HCT116 (cell line): ENCODE measurements at regions not wholly inside any gene's neighbourhood (a gene's known extent, or its start where the extent isn't known, plus 50 kb on each side); places are given as distances from the start of the nearest gene placed in this dataset.

Experiments
- ATAC-seq: fragments of 200-7000 bp; cut with Tn5 transposase; 2 replicates; pipeline ENCODE4 v1.9.1; 2020; ENCODE audit warnings: mild to moderate bottlenecking, moderate library complexity
- BruUV-seq: library from RNA; stranded (reverse); fragments of 400-500 nt; replicated peaks from 2 replicates; lab custom pipeline; 2021; lab: Mats Ljungman, UMichigan
- CTCF ChIA-PET: fragments of 300-600 bp; sonication (Branson Sonifier 250); formaldehyde crosslinking; loops from one replicate; lab custom pipeline; 2021; ENCODE audit warnings: antibody characterized with exemption; lab: Charles Lee
- POLR2A ChIA-PET: fragments of 300-600, 350-600 bp; sonication (Branson Sonifier 250); formaldehyde crosslinking; loops from one replicate; lab custom pipeline; 2021; ENCODE audit warnings: antibody characterized with exemption; lab: Charles Lee
- RAD21 ChIA-PET, 2 experiments: fragments of 300-600 bp; sonication (Branson Sonifier 250); formaldehyde crosslinking; loops; one replicate each; lab custom pipeline; 2023; ENCODE audit warnings: low total read pairs in 2 of 2; ENCODE audit not compliant: uncharacterized antibody in 2 of 2, unreplicated experiment in 2 of 2, low non-redundant PET in 1 of 2; lab: Charles Lee
- DNase-seq: peaks from one replicate; pipeline ENCODE4 v3.0.0-alpha.2; 2010; ENCODE audit warnings: low read depth, low spot score
- H2AFZ ChIP-seq: fragments of 200-600 bp; shearing (Covaris generic), sonication (generic); 2 replicates; pipeline ENCODE4 v1.6.1; 2017; ENCODE audit warnings: low read depth, mixed run types, mixed read lengths, antibody characterized with exemption, low read length; ENCODE audit not compliant: poor library complexity, severe bottlenecking
- H3K27ac ChIP-seq: 2 replicates; pipeline ENCODE4 v1.5.1; 2012; ENCODE audit warnings: low read depth, low read length
- H3K27me3 ChIP-seq: fragments of 200-600 bp; sonication (generic); 2 replicates; pipeline ENCODE4 v1.6.1; 2016; ENCODE audit warnings: mixed run types, low read length, mixed read lengths; ENCODE audit not compliant: insufficient read depth
- H3K36me3 ChIP-seq, 2 experiments: fragments of 200-500 bp in 1 of 2; fragments of 200-600 bp in 1 of 2; sonication (Bioruptor generic) in 1 of 2; sonication (generic) in 1 of 2; 2 replicates each; pipeline versions ENCODE4 v1.5.1 to v1.6.1; 2014 to 2016; ENCODE audit warnings: low read length in 2 of 2, inconsistent platforms in 1 of 2, mixed read lengths in 1 of 2, mixed run types in 1 of 2; ENCODE audit not compliant: insufficient read depth in 2 of 2, control insufficient read depth in 1 of 2
- H3K4me1 ChIP-seq, 2 experiments: fragments of 200-600 bp in 1 of 2; sonication (generic) in 1 of 2; 2 replicates each; pipeline versions ENCODE4 v1.5.1 to v1.6.1; 2012 to 2017; ENCODE audit warnings: low read length in 2 of 2, inconsistent platforms in 1 of 2, mild to moderate bottlenecking in 1 of 2, mixed read lengths in 1 of 2, mixed run types in 1 of 2, moderate library complexity in 1 of 2; ENCODE audit not compliant: insufficient read depth in 2 of 2, control insufficient read depth in 1 of 2
- H3K4me2 ChIP-seq: fragments of 200-600 bp; sonication (generic); 2 replicates; pipeline ENCODE4 v1.6.1; 2017; ENCODE audit warnings: mixed run types, low read length, mixed read lengths
- H3K4me3 ChIP-seq, 2 experiments: fragments of 200-600 bp in 1 of 2; sonication (generic) in 1 of 2; replicated peaks in 1 of 2; 2 replicates each; pipeline ENCODE4 v1.5.1; 2011 to 2016; ENCODE audit warnings: low read length in 2 of 2, control low read depth in 1 of 2, low read depth in 1 of 2, mild to moderate bottlenecking in 1 of 2, mixed read lengths in 1 of 2, mixed run types in 1 of 2
- H3K79me2 ChIP-seq: fragments of 200-600 bp; sonication (generic); 2 replicates; pipeline ENCODE4 v1.6.1; 2017; ENCODE audit warnings: mild to moderate bottlenecking, mixed run types, low read length, moderate library complexity, mixed read lengths; ENCODE audit not compliant: insufficient read depth
- H3K9ac ChIP-seq: fragments of 200-600 bp; sonication (generic); 2 replicates; pipeline ENCODE4 v1.6.1; 2016; ENCODE audit warnings: low read length, mixed read lengths
- H3K9me2 ChIP-seq: fragments of 200-600 bp; sonication (generic), shearing (Covaris generic); 2 replicates; pipeline ENCODE4 v1.6.1; 2017; ENCODE audit warnings: mixed run types, mild to moderate bottlenecking, moderate library complexity; ENCODE audit not compliant: insufficient read depth
- H3K9me3 ChIP-seq, 2 experiments: fragments of 200-500 bp in 1 of 2; fragments of 200-600 bp in 1 of 2; sonication (Bioruptor generic) in 1 of 2; sonication (generic) in 1 of 2; 2 replicates each; pipeline ENCODE4 v1.6.1; 2014 to 2017; ENCODE audit warnings: low read length in 2 of 2, mixed read lengths in 2 of 2, inconsistent platforms in 1 of 2, low read depth in 1 of 2, mild to moderate bottlenecking in 1 of 2, mixed run types in 1 of 2, moderate library complexity in 1 of 2; ENCODE audit not compliant: control insufficient read depth in 1 of 2, insufficient read depth in 1 of 2
- H4K20me1 ChIP-seq: fragments of 200-600 bp; sonication (generic), shearing (Covaris generic); 2 replicates; pipeline ENCODE4 v1.6.1; 2017; ENCODE audit warnings: mixed run types, mild to moderate bottlenecking, moderate library complexity; ENCODE audit not compliant: insufficient read depth
- ATF3 ChIP-seq: IDR thresholded peaks from 2 replicates; pipeline ENCODE4 v1.6.1; 2012
- CEBPB ChIP-seq: IDR thresholded peaks from 2 replicates; pipeline ENCODE4 v1.6.1; 2012; ENCODE audit warnings: low read depth
- CTCF ChIP-seq, 3 experiments: fragments of 200-600 bp in 1 of 3; sonication (generic) in 1 of 3; IDR thresholded peaks in 2 of 3; conservative IDR thresholded peaks in 1 of 3; 2 replicates each; pipeline ENCODE4 v1.5.1; 2012 to 2017; ENCODE audit warnings: low read depth in 2 of 3, low read length in 2 of 3, antibody characterized with exemption in 1 of 3, borderline replicate concordance in 1 of 3, control low read depth in 1 of 3, mild to moderate bottlenecking in 1 of 3, mixed read lengths in 1 of 3, mixed run types in 1 of 3, moderate library complexity in 1 of 3; ENCODE audit not compliant: insufficient read depth in 1 of 3
- ELF1 ChIP-seq: IDR thresholded peaks from 2 replicates; pipeline ENCODE4 v1.6.1; 2012; ENCODE audit warnings: low read depth, borderline replicate concordance
- EZH2phosphoT487 ChIP-seq: fragments of 200-600 bp; IDR thresholded peaks from 2 replicates; pipeline ENCODE4 v1.6.1; 2018; ENCODE audit warnings: antibody characterized with exemption, borderline replicate concordance
- FOSL1 ChIP-seq: IDR thresholded peaks from 2 replicates; pipeline ENCODE4 v1.6.1; 2012; ENCODE audit warnings: low read depth
- POLR2A ChIP-seq: IDR thresholded peaks from 2 replicates; pipeline ENCODE4 v1.7.0; 2011; ENCODE audit warnings: borderline replicate concordance; ENCODE audit not compliant: insufficient read depth, insufficient read length; ENCODE audit errors: extremely low read depth
- REST ChIP-seq: IDR thresholded peaks from 2 replicates; pipeline ENCODE4 v1.6.1; 2012; ENCODE audit warnings: low read depth
- SRF ChIP-seq: IDR thresholded peaks from 2 replicates; pipeline ENCODE4 v1.6.1; 2012; ENCODE audit warnings: low read depth
- TCF7L2 ChIP-seq: IDR thresholded peaks from 2 replicates; pipeline ENCODE4 v1.7.0; 2011; ENCODE audit warnings: borderline replicate concordance, inconsistent platforms; ENCODE audit not compliant: insufficient read depth, insufficient read length; ENCODE audit errors: extremely low read depth
- ZBTB33 ChIP-seq: IDR thresholded peaks from 2 replicates; pipeline ENCODE4 v1.6.1; 2011; ENCODE audit warnings: mild to moderate bottlenecking, low read length, moderate library complexity; ENCODE audit not compliant: insufficient replicate concordance; ENCODE audit errors: extremely low read depth
- ZNF274 ChIP-seq: fragments of 200-500 bp; sonication (Bioruptor generic); IDR thresholded peaks from 2 replicates; pipeline ENCODE4 v1.6.1; 2014; ENCODE audit warnings: mild to moderate bottlenecking, low read depth, low read length, inconsistent platforms
- intact Hi-C: fragments of 100-400 bp; cut with micrococcal nuclease; formaldehyde crosslinking; loops from 2 replicates; pipeline ENCODE4 v1.10.0; 2022

GRCh38 chr5:168132241-168132641 lies 159.2 kb upstream of the WWC1 start:
- Histone ChIP-seq H3K4me2 (no peak overlapping the region), H3K4me3 (no peak overlapping the region), H3K27me3 (peaks cover 66% of the 10 kb centered on the region), H3K4me1 (no peaks in the 10 kb centered on the region), H2AFZ (no peak overlapping the region), H3K9ac (no peak overlapping the region), H3K9me3 (no peaks in the 10 kb centered on the region), H4K20me1 (no peaks in the 10 kb centered on the region), H3K79me2 (no peaks in the 10 kb centered on the region), H3K9me2 (no peaks in the 10 kb centered on the region), H3K27ac (no peak overlapping the region), H3K36me3 (no peaks in the 10 kb centered on the region)
- intact Hi-C loops, result no loop called here
- TF ChIP-seq SRF (no peak), ZBTB33 (no peak), ELF1 (no peak), POLR2A (no peak), ATF3 (no peak)
- BruUV-seq, result no TSS peak
- no peak for DNase-seq
- ChIA-PET RAD21 (no interaction called here), CTCF (no interaction called here), POLR2A (no interaction called here)
- ATAC-seq, result no peak

- no peak overlapping the region for H3K9ac ChIP-seq
- BruUV-seq, result no TSS peak
- no peak overlapping the region for H2AFZ ChIP-seq
- H4K20me1 ChIP-seq, result no peaks in the 10 kb centered on the region
- ChIA-PET RAD21 (no interaction called here), POLR2A (no interaction called here), CTCF (no interaction called here)
- no peak overlapping the region for H3K4me3 ChIP-seq
- H3K4me1 ChIP-seq, result no peaks in the 10 kb centered on the region
- peaks cover 58% of the 10 kb centered on the region for H3K27me3 ChIP-seq
- H3K79me2 ChIP-seq, result no peaks in the 10 kb centered on the region
- H3K36me3 ChIP-seq, result no peaks in the 10 kb centered on the region
- no peak overlapping the region for H3K4me2 ChIP-seq
- ATAC-seq (no peak), DNase-seq (no peak)
- H3K27ac ChIP-seq, result no peak overlapping the region
- intact Hi-C loops, result no loop called here
- H3K9me3 ChIP-seq, result no peaks in the 10 kb centered on the region
- H3K9me2 ChIP-seq, result no peaks in the 10 kb centered on the region
- TF ChIP-seq ZNF274 (no peak), CEBPB (no peak), REST (no peak), FOSL1 (no peak), ATF3 (no peak), TCF7L2 (no peak), CTCF (IDR thresholded peaks at IDR 0.05 in 2 of 3, conservative IDR thresholded peaks at IDR 0.05 in 1 of 3; ENCODE audit: borderline replicate concordance in 1 of 3, insufficient read depth in 1 of 3, low read depth in 2 of 3, low read length in 2 of 3) (no peak), EZH2phosphoT487 (no peak)
These were observed 155.5 kb upstream of the WWC1 start for GRCh38 chr5:168135897-168136296.
